ENCODE measurements at regions not wholly inside any gene's neighbourhood (a gene's known extent, or its start where the extent isn't known, plus 50 kb on each side); places are given as distances from the start of the nearest gene placed in this dataset.

DNA sequence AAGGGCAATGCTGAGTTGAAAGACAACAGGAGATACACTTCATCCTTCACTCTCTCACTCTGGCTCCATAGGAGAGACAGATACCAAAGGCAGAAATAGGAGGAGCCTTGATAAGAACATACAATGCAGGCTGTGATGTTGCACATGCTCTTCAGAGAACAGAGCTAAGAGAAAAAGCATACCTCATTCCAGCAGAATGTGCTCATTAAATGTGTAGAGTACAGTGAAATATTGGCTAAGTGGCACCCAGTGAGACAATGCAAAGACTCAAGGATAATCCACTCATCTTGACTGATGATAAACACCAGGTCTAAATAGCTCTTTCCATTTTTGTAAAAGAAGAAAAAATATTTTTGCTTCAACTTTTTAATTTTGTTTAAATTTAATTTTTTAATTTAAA is 139.7 kb downstream of the OR2K2 start:
- TF ChIP-seq POLR2A (IDR thresholded peaks at IDR 0.05) = no peak
- TF ChIP-seq, protein P1, sequence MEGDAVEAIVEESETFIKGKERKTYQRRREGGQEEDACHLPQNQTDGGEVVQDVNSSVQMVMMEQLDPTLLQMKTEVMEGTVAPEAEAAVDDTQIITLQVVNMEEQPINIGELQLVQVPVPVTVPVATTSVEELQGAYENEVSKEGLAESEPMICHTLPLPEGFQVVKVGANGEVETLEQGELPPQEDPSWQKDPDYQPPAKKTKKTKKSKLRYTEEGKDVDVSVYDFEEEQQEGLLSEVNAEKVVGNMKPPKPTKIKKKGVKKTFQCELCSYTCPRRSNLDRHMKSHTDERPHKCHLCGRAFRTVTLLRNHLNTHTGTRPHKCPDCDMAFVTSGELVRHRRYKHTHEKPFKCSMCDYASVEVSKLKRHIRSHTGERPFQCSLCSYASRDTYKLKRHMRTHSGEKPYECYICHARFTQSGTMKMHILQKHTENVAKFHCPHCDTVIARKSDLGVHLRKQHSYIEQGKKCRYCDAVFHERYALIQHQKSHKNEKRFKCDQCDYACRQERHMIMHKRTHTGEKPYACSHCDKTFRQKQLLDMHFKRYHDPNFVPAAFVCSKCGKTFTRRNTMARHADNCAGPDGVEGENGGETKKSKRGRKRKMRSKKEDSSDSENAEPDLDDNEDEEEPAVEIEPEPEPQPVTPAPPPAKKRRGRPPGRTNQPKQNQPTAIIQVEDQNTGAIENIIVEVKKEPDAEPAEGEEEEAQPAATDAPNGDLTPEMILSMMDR (IDR thresholded peaks at IDR 0.05) = no peak
- TF ChIP-seq EP300 (IDR thresholded peaks at IDR 0.05) = no peak
